ENCODE measurements at regions not wholly inside any gene's neighbourhood (a gene's known extent, or its start where the extent isn't known, plus 50 kb on each side); places are given as distances from the start of the nearest gene placed in this dataset.
"Not testable (repeated sequence)": the region's sequence is repeated elsewhere in the genome, so short reads cannot be mapped to it uniquely, and the experiment has no call there.

GRCh38 chr1:157460381-157460780 is 91.9 kb downstream of the FCRL5 start:
- no peak for DNase-seq (ENCODE audit: extremely low read depth in 1 of 11, low read depth in 9 of 11, low spot score in 4 of 11)

- DNase-seq (ENCODE audit: extremely low read depth in 1 of 11, low read depth in 9 of 11, low spot score in 4 of 11) = no peak
Observed at GRCh38 chr1:157457279-157457678, 95.0 kb downstream of the FCRL5 start.

- no peak for DNase-seq (ENCODE audit: extremely low read depth in 1 of 11, low read depth in 9 of 11, low spot score in 4 of 11)
Observed at GRCh38 chr1:157455318-157455717, 97.0 kb downstream of the FCRL5 start.

GRCh38 chr1:157450106-157450505 is 102.2 kb downstream of the FCRL5 start:
- no peak for DNase-seq (ENCODE audit: extremely low read depth in 1 of 11, low read depth in 9 of 11, low spot score in 4 of 11)

GRCh38 chr1:157448636-157449035 is 103.7 kb downstream of the FCRL5 start:
- DNase-seq (ENCODE audit: extremely low read depth in 1 of 11, low read depth in 9 of 11, low spot score in 4 of 11) = peak in 3 of 11 donors; percentile 6 to 22 (median 11)

- DNase-seq (ENCODE audit: extremely low read depth in 1 of 11, low read depth in 9 of 11, low spot score in 4 of 11) = not testable (repeated sequence)
Observed at GRCh38 chr1:157446356-157446755, 106.0 kb downstream of the FCRL5 start.

GRCh38 chr1:157445616-157446140 is 106.6 kb downstream of the FCRL5 start:
- not testable (repeated sequence) for DNase-seq (ENCODE audit: extremely low read depth in 1 of 11, low read depth in 9 of 11, low spot score in 4 of 11)

- DNase-seq (ENCODE audit: extremely low read depth in 1 of 11, low read depth in 9 of 11, low spot score in 4 of 11) = peak in 2 of 11 donors; percentile 3 to 18
Observed at GRCh38 chr1:157442065-157442464, 110.2 kb downstream of the FCRL5 start.

GRCh38 chr1:157439302-157439954 is 112.9 kb downstream of the FCRL5 start:
- DNase-seq (ENCODE audit: extremely low read depth in 1 of 11, low read depth in 9 of 11, low spot score in 4 of 11) = no peak

GRCh38 chr1:157438613-157439012 is 113.7 kb downstream of the FCRL5 start:
- no peak for DNase-seq (ENCODE audit: extremely low read depth in 1 of 11, low read depth in 9 of 11, low spot score in 4 of 11)

- DNase-seq (ENCODE audit: extremely low read depth in 1 of 11, low read depth in 9 of 11, low spot score in 4 of 11) = peak in 1 of 11 donors; percentile 4
Observed at GRCh38 chr1:157438146-157438545, 114.2 kb downstream of the FCRL5 start.

GRCh38 chr1:157437296-157437695 is 115.0 kb downstream of the FCRL5 start:
- no peak for DNase-seq (ENCODE audit: extremely low read depth in 1 of 11, low read depth in 9 of 11, low spot score in 4 of 11)

GRCh38 chr1:157431751-157432150 is 120.6 kb downstream of the FCRL5 start:
- DNase-seq (ENCODE audit: extremely low read depth in 1 of 11, low read depth in 9 of 11, low spot score in 4 of 11) = no peak

GRCh38 chr1:157429601-157430240 is 122.6 kb downstream of the FCRL5 start:
- no peak for DNase-seq (ENCODE audit: extremely low read depth in 1 of 11, low read depth in 9 of 11, low spot score in 4 of 11)

- DNase-seq (ENCODE audit: extremely low read depth in 1 of 11, low read depth in 9 of 11, low spot score in 4 of 11) = not testable (repeated sequence)
Observed at GRCh38 chr1:157423764-157424163, 128.6 kb downstream of the FCRL5 start.

GRCh38 chr1:157419845-157420542 is 132.3 kb downstream of the FCRL5 start:
- no peak for DNase-seq (ENCODE audit: extremely low read depth in 1 of 11, low read depth in 9 of 11, low spot score in 4 of 11)

GRCh38 chr1:157418659-157419058 is 133.7 kb downstream of the FCRL5 start:
- DNase-seq (ENCODE audit: extremely low read depth in 1 of 11, low read depth in 9 of 11, low spot score in 4 of 11) = no peak

GRCh38 chr1:157418231-157418630 is 134.1 kb downstream of the FCRL5 start:
- DNase-seq (ENCODE audit: extremely low read depth in 1 of 11, low read depth in 9 of 11, low spot score in 4 of 11) = no peak

- no peak for DNase-seq (ENCODE audit: extremely low read depth in 1 of 11, low read depth in 9 of 11, low spot score in 4 of 11)
Observed at GRCh38 chr1:157415661-157416060, 136.7 kb downstream of the FCRL5 start.

GRCh38 chr1:157412308-157412707 is 140.0 kb downstream of the FCRL5 start:
- no peak for DNase-seq (ENCODE audit: extremely low read depth in 1 of 11, low read depth in 9 of 11, low spot score in 4 of 11)

All from renal cortex interstitium (tissue), 11 donors.